Esophagus muscularis mucosa (tissue), 4 donors: ENCODE measurements at regions not wholly inside any gene's neighbourhood (a gene's known extent, or its start where the extent isn't known, plus 50 kb on each side); places are given as distances from the start of the nearest gene placed in this dataset.

ENCODE experiments used
- DNase-seq: peaks from one replicate; pipeline ENCODE4 v3.0.0-alpha.2; 2017; ENCODE audit errors: extremely low spot score
- H3K27ac ChIP-seq, 4 donors: fragments of 200-600 bp; sonication (generic); replicated peaks in 1 of 4; 1 replicate in 3 of 4; 2 replicates in 1 of 4; pipeline ENCODE4 v1.5.1; 2016 to 2019; ENCODE audit warnings: mild to moderate bottlenecking in 1 of 4
- H3K27me3 ChIP-seq, 4 donors: fragments of 200-600 bp; sonication (generic); one replicate each; pipeline versions ENCODE4 v1.5.1 to v1.6.0; 2016 to 2019
- H3K36me3 ChIP-seq, 4 donors: fragments of 200-600 bp; sonication (generic); one replicate each; pipeline ENCODE4 v1.5.1; 2016 to 2019
- H3K4me1 ChIP-seq, 4 donors: fragments of 200-600 bp; sonication (generic); one replicate each; pipeline ENCODE4 v1.5.1; 2016 to 2019
- H3K4me3 ChIP-seq, 4 donors: fragments of 200-600 bp; sonication (generic); 1 replicate in 2 of 4; 2 replicates in 2 of 4; pipeline ENCODE4 v1.5.1; 2016 to 2019; ENCODE audit warnings: mild to moderate bottlenecking in 4 of 4, moderate library complexity in 1 of 4
- H3K9me3 ChIP-seq, 4 donors: fragments of 200-600 bp; sonication (generic); 1 replicate in 3 of 4; 2 replicates in 1 of 4; pipeline ENCODE4 v1.5.1; 2016 to 2019
- CTCF ChIP-seq, 3 experiments: fragments of 200-600 bp in 2 of 3; fragments of 450-650 bp in 1 of 3; sonication (generic) in 2 of 3; IDR thresholded peaks; one replicate each; pipeline ENCODE4 v1.5.1; 2017 to 2019; ENCODE audit warnings: antibody characterized with exemption in 3 of 3, mild to moderate bottlenecking in 2 of 3, moderate library complexity in 1 of 3
- EP300 ChIP-seq: sonication (generic); formaldehyde crosslinking; IDR thresholded peaks from one replicate; pipeline ENCODE4 v1.6.1; 2017; ENCODE audit warnings: antibody characterized with exemption
- POLR2A ChIP-seq: fragments of 450-650 bp; IDR thresholded peaks from one replicate; pipeline ENCODE4 v1.6.1; 2017; ENCODE audit warnings: antibody characterized with exemption, moderate library complexity, mild to moderate bottlenecking, low read depth
- POLR2AphosphoS5 ChIP-seq, 2 donors: sonication (generic); formaldehyde crosslinking; IDR thresholded peaks; one replicate each; pipeline ENCODE4 v1.6.1; 2017; ENCODE audit warnings: antibody characterized with exemption in 2 of 2
- WGBS: methylation state at CpG from one replicate; pipeline ENCODE4 v1.1.5; 2018; 5-methylcytosine and 5-hydroxymethylcytosine counted together
- intact Hi-C: fragments of 100-400 bp; cut with DNase I; formaldehyde crosslinking; loops from one replicate; pipeline ENCODE4 v1.15.1; 2023

DNA sequence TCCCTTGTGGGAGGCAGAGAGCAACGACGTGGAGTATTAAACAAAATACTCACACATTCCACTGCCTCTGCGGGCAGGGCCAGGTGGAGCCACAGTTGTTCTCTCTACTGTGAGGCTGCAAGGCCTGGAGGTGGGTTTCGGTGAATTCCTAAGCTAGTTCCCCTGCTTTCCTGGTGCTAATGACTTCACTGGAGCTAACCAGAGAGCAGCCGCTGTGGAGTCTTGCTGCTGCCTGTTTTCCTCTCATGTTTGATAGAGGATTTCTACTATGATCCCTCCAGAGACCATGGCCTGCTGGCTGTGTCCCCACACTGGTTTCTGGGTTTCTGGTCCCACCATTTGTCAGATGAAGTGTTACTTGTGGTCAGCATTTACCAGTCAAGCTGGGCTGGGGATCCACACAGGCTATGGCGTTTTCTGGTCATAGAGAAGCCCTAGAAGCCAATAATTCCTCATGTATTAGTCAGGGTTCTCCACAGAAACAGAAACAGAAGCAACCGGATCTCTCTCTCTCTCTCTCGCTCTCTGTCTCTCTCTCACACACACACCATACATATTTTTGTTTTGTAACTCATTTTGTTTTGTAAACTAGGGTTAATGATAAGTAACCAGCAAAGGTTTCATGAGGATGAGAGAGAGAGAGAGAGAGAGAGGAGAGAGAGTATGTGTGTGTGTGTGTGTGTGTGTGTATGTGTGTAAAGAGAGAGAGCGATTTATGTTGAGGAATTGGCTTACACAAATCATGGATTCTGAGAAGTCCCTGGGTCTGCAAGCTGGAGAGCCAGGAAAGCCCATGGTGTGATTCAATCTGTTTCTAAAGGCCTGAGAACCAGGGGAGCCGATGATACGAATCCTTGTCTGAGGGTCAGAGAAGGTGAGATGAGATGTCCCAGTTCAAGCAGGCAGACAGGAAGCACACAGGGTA is 403.0 kb downstream of the GADD45G start:
- no peaks in the 10 kb centered on the region for H3K27me3 ChIP-seq
- WGBS: 59% methylated on average over 11 of the region's 11 CpGs
- H3K36me3 ChIP-seq: no peaks in the 10 kb centered on the region
- H3K4me1 ChIP-seq: peaks cover 6 to 41% (median 34%) of the 10 kb centered on the region in 4 donors
- no peak overlapping the region for H3K4me3 ChIP-seq
- peaks cover 0 to 4% (median 0%) of the 10 kb centered on the region in 4 donors for H3K9me3 ChIP-seq
- intact Hi-C loops: no loop called here
- TF ChIP-seq CTCF (IDR thresholded peaks at IDR 0.05) (no peak), POLR2A (no peak), POLR2AphosphoS5 (IDR thresholded peaks at IDR 0.05) (no peak), EP300 (no peak)
- peak overlapping the region; percentile 39 to 65 (median 57) for H3K27ac ChIP-seq
- no peak for DNase-seq

GRCh38 chr9:90009447-90009846 is 404.6 kb downstream of the GADD45G start:
- TF ChIP-seq POLR2AphosphoS5 (IDR thresholded peaks at IDR 0.05) (peak in 1 of 2 donors; percentile 7), EP300 (no peak)
- Histone ChIP-seq H3K9me3 (peaks cover 0 to 4% (median 0%) of the 10 kb centered on the region in 4 donors), H3K36me3 (no peaks in the 10 kb centered on the region), H3K4me3 (no peak overlapping the region), H3K4me1 (peaks cover 0 to 25% (median 17%) of the 10 kb centered on the region in 4 donors), H3K27ac (no peak overlapping the region), H3K27me3 (no peaks in the 10 kb centered on the region)
- 53% methylated on average over 3 of the region's 4 CpGs for WGBS
- intact Hi-C loops: no loop called here
- DNase-seq: no peak

DNA sequence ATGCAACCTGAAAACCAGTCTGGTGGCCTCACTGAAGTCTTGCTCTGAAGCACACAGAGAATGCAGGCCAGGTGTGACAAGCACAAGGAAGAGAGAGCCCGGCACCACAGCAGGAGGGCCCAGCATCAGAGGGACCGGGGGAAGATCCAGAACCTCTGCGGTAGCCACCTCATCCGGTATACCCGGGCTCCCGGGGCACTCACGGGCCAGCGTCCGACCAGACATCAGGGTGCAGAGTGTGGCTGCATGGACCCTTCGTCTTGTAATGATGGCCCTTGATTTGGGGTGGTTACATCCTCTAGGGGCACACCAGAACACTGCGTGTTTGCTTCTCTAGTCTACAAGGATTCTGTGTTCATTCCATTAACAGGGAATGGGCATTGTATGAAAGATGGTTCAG is 406.0 kb downstream of the GADD45G start:
- no peak for DNase-seq
- intact Hi-C loops: no loop called here
- H3K27me3 ChIP-seq: no peaks in the 10 kb centered on the region
- H3K4me3 ChIP-seq: no peak overlapping the region
- H3K9me3 ChIP-seq: no peaks in the 10 kb centered on the region
- H3K36me3 ChIP-seq: no peaks in the 10 kb centered on the region
- 95% methylated on average over 10 of the region's 11 CpGs for WGBS
- H3K27ac ChIP-seq: no peak overlapping the region
- peaks cover 0 to 20% (median 16%) of the 10 kb centered on the region in 4 donors for H3K4me1 ChIP-seq
- TF ChIP-seq EP300 (no peak), POLR2AphosphoS5 (IDR thresholded peaks at IDR 0.05) (no peak), POLR2A (no peak), CTCF (IDR thresholded peaks at IDR 0.05) (no peak)

DNA sequence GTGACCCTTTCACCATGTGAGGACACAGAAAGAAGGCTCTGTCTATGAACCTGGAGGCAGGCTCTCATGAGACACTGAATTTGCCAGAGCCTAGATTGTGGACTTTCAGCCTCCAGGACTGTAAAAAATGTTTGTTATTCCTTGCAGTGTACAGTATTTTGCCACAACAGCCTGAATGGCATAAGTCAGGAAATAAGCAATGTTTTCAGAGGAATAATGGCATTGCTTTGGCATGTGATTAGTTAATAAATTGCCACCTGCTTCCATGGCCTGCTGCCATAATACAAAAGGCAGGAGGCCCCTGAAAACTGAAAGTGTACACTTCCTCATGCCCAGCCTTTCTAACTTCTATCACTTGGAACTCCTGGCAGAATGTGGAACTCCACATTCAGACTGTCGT is 408.1 kb downstream of the GADD45G start:
- no peak for TF ChIP-seq CTCF (IDR thresholded peaks at IDR 0.05)
- TF ChIP-seq EP300: no peak
- no peak for TF ChIP-seq POLR2A
- no peak for TF ChIP-seq POLR2AphosphoS5 (IDR thresholded peaks at IDR 0.05)
- DNase-seq: no peak
- Histone ChIP-seq H3K4me3 (no peak overlapping the region), H3K9me3 (no peaks in the 10 kb centered on the region), H3K4me1 (peaks cover 0 to 9% (median 5%) of the 10 kb centered on the region in 4 donors), H3K27me3 (no peaks in the 10 kb centered on the region), H3K27ac (no peak overlapping the region), H3K36me3 (no peaks in the 10 kb centered on the region)
- intact Hi-C loops: no loop called here
- WGBS: 86% methylated on average over 1 of the region's 1 CpG

DNA sequence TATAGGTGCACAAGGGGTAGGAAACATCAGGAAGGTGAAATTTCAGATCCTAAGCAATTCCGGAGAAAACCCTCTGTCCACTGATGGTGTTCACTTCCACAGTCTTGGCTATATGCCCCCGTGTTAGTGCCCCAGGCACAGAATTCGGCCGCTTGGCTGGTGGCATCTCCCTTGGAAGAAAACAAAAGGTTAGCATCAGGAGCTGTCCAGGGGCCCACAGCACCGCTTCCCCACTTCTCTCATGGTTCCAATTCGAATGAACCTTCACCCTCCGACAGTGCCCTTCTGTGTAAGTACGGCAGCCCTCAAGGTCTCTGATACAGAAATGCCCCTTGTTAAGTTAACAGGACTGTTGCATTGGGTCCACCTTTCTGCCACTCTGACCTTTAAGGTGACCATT is 409.0 kb downstream of the GADD45G start:
- Histone ChIP-seq H3K9me3 (no peaks in the 10 kb centered on the region), H3K27me3 (no peaks in the 10 kb centered on the region), H3K4me1 (peaks cover 0 to 1% (median 0%) of the 10 kb centered on the region in 4 donors), H3K4me3 (no peak overlapping the region), H3K27ac (no peak overlapping the region), H3K36me3 (no peaks in the 10 kb centered on the region)
- TF ChIP-seq EP300: no peak
- TF ChIP-seq POLR2AphosphoS5 (IDR thresholded peaks at IDR 0.05): no peak
- TF ChIP-seq POLR2A: no peak
- no peak for TF ChIP-seq CTCF (IDR thresholded peaks at IDR 0.05)
- intact Hi-C loops: no loop called here
- no peak for DNase-seq
- 96% methylated on average over 6 of the region's 8 CpGs for WGBS
